OCI-LY1 (cell line): ENCODE measurements at regions not wholly inside any gene's neighbourhood (a gene's known extent, or its start where the extent isn't known, plus 50 kb on each side); places are given as distances from the start of the nearest gene placed in this dataset.

Experiments used
- H2AFZ ChIP-seq: fragments of 200-600 bp; sonication (generic), shearing (Covaris generic); 2 replicates; pipeline ENCODE4 v1.6.0; 2014; ENCODE audit warnings: antibody characterized with exemption, mild to moderate bottlenecking, low read length
- H3F3A ChIP-seq: fragments of 200-600 bp; sonication (generic), shearing (Covaris generic); 2 replicates; pipeline ENCODE4 v1.6.0; 2014; ENCODE audit warnings: mild to moderate bottlenecking, antibody characterized with exemption, low read length, moderate library complexity; ENCODE audit not compliant: insufficient read depth
- H3K27ac ChIP-seq: fragments of 200-600 bp; sonication (generic); 2 replicates; pipeline ENCODE4 v1.5.1; 2014; ENCODE audit warnings: low read length, mixed run types, mild to moderate bottlenecking, low read depth; ENCODE audit not compliant: poor library complexity, severe bottlenecking
- H3K27me3 ChIP-seq: fragments of 200-600 bp; sonication (generic); 2 replicates; pipeline ENCODE4 v1.6.0; 2014; ENCODE audit warnings: antibody characterized with exemption, mild to moderate bottlenecking, low read length, moderate library complexity; ENCODE audit not compliant: insufficient read depth
- H3K36me3 ChIP-seq: fragments of 200-600 bp; sonication (generic); 2 replicates; pipeline ENCODE4 v1.6.1; 2014; ENCODE audit warnings: mild to moderate bottlenecking, antibody characterized with exemption, low read length, moderate library complexity, mixed read lengths; ENCODE audit not compliant: insufficient read depth
- H3K4me1 ChIP-seq: fragments of 200-600 bp; sonication (generic); 2 replicates; pipeline ENCODE4 v1.5.1; 2014; ENCODE audit warnings: mild to moderate bottlenecking, low read length, moderate library complexity; ENCODE audit not compliant: insufficient read depth, severe bottlenecking
- H3K4me2 ChIP-seq: fragments of 200-600 bp; sonication (generic), shearing (Covaris generic); 2 replicates; pipeline ENCODE4 v1.6.1; 2014; ENCODE audit warnings: low read length
- H3K4me3 ChIP-seq: fragments of 200-600 bp; sonication (generic); 2 replicates; pipeline ENCODE4 v1.5.1; 2014; ENCODE audit warnings: low read length, low read depth, mild to moderate bottlenecking, mixed read lengths; ENCODE audit not compliant: poor library complexity, severe bottlenecking
- H3K79me2 ChIP-seq: fragments of 200-600 bp; shearing (Covaris generic); 2 replicates; pipeline ENCODE4 v1.6.1; 2016; ENCODE audit warnings: mixed run types, low read length, mixed read lengths; ENCODE audit not compliant: insufficient read depth
- H3K9ac ChIP-seq: fragments of 200-600 bp; sonication (generic), shearing (Covaris generic); 2 replicates; pipeline ENCODE4 v1.6.1; 2014; ENCODE audit warnings: mild to moderate bottlenecking, low read length, mixed read lengths
- H3K9me2 ChIP-seq: fragments of 200-600 bp; sonication (generic), shearing (Covaris generic); 2 replicates; pipeline ENCODE4 v1.6.1; 2014; ENCODE audit warnings: low read depth, mild to moderate bottlenecking, low read length, mixed read lengths
- H3K9me3 ChIP-seq: fragments of 200-600 bp; shearing (Covaris generic); 2 replicates; pipeline ENCODE4 v1.6.1; 2014; ENCODE audit warnings: low read length, mixed read lengths
- H4K20me1 ChIP-seq: fragments of 200-600 bp; sonication (generic), shearing (Covaris generic); 2 replicates; pipeline ENCODE4 v1.6.0; 2016; ENCODE audit warnings: mild to moderate bottlenecking, low read length; ENCODE audit not compliant: insufficient read depth
- EZH2 ChIP-seq: fragments of 200-600 bp; sonication (generic), shearing (Covaris generic); IDR thresholded peaks from 2 replicates; pipeline ENCODE4 v1.8.0; 2017; ENCODE audit warnings: borderline replicate concordance, mixed run types, mild to moderate bottlenecking, antibody characterized with exemption, low read length, moderate library complexity, mixed read lengths
- TF ChIP-seq, protein P1 (sequence below): fragments of 200-600 bp; sonication (generic), shearing (Covaris generic); IDR thresholded peaks from 2 replicates; pipeline ENCODE4 v1.5.1; 2017; ENCODE audit warnings: mild to moderate bottlenecking, antibody characterized with exemption, low read length, moderate library complexity, mixed read lengths

DNA sequence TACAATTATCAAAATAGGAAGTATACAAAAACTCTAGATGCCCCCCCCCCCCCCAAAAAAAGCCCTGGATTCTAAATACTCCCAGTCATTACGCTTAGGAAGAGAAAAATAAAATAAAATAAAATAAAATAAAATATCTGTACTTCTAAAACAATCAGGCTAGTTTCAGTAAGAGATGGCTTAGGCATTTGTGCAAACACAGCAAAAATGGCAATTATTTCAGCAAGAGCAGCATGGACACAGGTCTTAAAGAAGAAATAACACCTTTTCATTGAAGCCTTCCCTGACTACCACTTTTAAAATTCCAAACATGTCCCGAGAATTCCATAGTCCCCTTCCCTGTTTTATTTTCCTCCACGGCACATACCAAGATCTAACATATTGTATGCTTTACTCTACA, 218.6 kb upstream of the POU5F2 start:
- no peaks in the 10 kb centered on the region for H3K79me2 ChIP-seq
- H3K36me3 ChIP-seq: no peaks in the 10 kb centered on the region
- H3K9ac ChIP-seq: no peak overlapping the region
- H3K27ac ChIP-seq: no peak overlapping the region
- no peaks in the 10 kb centered on the region for H3F3A ChIP-seq
- no peak overlapping the region for H2AFZ ChIP-seq
- H4K20me1 ChIP-seq: no peaks in the 10 kb centered on the region
- no peaks in the 10 kb centered on the region for H3K4me1 ChIP-seq
- H3K4me2 ChIP-seq: no peak overlapping the region
- H3K27me3 ChIP-seq: no peaks in the 10 kb centered on the region
- no peaks in the 10 kb centered on the region for H3K9me3 ChIP-seq
- TF ChIP-seq, protein P1, sequence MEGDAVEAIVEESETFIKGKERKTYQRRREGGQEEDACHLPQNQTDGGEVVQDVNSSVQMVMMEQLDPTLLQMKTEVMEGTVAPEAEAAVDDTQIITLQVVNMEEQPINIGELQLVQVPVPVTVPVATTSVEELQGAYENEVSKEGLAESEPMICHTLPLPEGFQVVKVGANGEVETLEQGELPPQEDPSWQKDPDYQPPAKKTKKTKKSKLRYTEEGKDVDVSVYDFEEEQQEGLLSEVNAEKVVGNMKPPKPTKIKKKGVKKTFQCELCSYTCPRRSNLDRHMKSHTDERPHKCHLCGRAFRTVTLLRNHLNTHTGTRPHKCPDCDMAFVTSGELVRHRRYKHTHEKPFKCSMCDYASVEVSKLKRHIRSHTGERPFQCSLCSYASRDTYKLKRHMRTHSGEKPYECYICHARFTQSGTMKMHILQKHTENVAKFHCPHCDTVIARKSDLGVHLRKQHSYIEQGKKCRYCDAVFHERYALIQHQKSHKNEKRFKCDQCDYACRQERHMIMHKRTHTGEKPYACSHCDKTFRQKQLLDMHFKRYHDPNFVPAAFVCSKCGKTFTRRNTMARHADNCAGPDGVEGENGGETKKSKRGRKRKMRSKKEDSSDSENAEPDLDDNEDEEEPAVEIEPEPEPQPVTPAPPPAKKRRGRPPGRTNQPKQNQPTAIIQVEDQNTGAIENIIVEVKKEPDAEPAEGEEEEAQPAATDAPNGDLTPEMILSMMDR: no peak
- no peak for TF ChIP-seq EZH2
- no peaks in the 10 kb centered on the region for H3K9me2 ChIP-seq
- no peak overlapping the region for H3K4me3 ChIP-seq

DNA sequence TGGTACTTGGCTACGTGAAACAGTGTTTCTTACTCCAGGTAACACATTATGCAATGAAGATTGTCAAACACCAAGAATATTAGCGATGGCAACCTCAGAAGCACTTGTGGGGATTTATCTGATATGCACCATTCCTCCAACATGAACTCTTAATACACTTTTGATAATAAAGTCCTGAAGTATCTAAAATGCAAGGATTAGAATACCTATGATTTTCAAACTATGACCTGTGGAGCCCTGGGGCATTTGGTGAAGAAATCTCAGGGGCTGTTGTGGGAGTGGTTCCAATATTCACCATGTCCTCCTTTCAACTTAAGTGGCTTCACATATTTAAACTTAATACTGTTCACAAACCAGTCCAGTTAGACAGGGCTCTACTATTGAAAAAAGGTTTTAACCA, 214.6 kb upstream of the POU5F2 start:
- Histone ChIP-seq H2AFZ (no peak overlapping the region), H3K36me3 (no peaks in the 10 kb centered on the region), H3K4me1 (no peaks in the 10 kb centered on the region), H3K27ac (no peak overlapping the region), H3F3A (no peaks in the 10 kb centered on the region), H3K27me3 (no peaks in the 10 kb centered on the region), H3K79me2 (no peaks in the 10 kb centered on the region), H3K9me2 (no peaks in the 10 kb centered on the region), H3K9me3 (no peaks in the 10 kb centered on the region), H3K4me3 (no peak overlapping the region), H3K9ac (no peak overlapping the region), H4K20me1 (no peaks in the 10 kb centered on the region), H3K4me2 (no peak overlapping the region)
- no peak for TF ChIP-seq EZH2

DNA sequence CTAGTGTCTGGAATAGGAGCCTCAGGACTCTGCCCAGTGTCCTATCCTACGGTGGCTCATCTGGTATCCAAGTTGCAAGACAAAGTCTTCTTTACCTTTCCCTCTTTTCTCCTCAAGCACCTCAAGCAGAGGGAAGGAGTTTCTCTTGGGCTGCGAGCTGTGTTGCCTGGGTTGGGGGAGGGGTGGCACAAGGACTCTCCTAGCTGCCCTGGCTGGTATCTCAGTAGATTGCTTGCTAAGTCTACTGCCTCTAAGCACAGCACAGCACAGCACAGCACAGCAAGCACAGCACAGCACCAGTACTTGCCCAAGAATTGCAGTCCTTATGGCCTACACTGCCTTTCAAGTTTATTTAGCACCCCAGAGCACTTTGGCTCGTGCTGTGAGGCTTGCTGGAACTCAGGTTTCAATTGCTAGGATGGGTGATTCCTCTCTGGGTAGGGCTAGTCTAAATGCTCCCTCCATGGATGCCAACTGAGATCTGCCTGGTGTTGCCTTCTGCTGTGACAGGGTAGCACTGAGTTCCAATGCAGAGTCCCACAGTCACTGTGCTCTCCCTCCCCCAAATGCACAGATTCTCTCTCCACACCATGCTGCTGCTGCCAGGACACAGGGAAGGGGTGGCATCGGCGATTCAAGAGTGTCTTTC, 213.1 kb upstream of the POU5F2 start:
- no peak overlapping the region for H3K27ac ChIP-seq
- no peaks in the 10 kb centered on the region for H3K9me3 ChIP-seq
- no peaks in the 10 kb centered on the region for H3F3A ChIP-seq
- H3K4me1 ChIP-seq: no peaks in the 10 kb centered on the region
- no peak overlapping the region for H3K4me2 ChIP-seq
- no peak overlapping the region for H3K4me3 ChIP-seq
- no peaks in the 10 kb centered on the region for H4K20me1 ChIP-seq
- H3K9me2 ChIP-seq: no peaks in the 10 kb centered on the region
- TF ChIP-seq, protein P1: no peak
- TF ChIP-seq EZH2: no peak
- no peaks in the 10 kb centered on the region for H3K36me3 ChIP-seq
- no peak overlapping the region for H2AFZ ChIP-seq
- no peak overlapping the region for H3K9ac ChIP-seq
- no peaks in the 10 kb centered on the region for H3K79me2 ChIP-seq
- no peaks in the 10 kb centered on the region for H3K27me3 ChIP-seq

DNA sequence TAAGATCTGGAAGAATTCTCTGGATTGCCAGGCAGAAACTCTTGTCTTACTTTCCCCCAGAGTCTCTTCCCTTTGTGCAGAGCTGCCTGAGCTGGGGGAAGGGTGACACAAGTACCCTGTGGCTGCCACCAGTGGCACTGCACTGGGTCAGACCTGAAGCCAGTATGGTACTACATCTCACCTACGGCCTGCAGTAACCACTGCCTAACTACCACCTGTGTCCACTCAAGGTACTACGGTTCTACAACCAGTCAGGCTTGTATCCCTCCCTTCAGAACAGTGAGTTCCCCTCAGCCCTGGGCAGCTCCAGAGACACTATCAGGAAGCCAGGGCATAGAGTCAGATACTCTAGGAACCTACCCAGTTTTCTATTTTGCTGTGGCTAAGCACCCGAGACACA, 212.0 kb upstream of the POU5F2 start:
- Histone ChIP-seq H3K36me3 (no peaks in the 10 kb centered on the region), H2AFZ (no peak overlapping the region), H3K4me1 (no peaks in the 10 kb centered on the region), H3K9me2 (no peaks in the 10 kb centered on the region), H3K9ac (no peak overlapping the region), H3F3A (no peaks in the 10 kb centered on the region), H3K79me2 (no peaks in the 10 kb centered on the region), H3K27me3 (no peaks in the 10 kb centered on the region), H4K20me1 (no peaks in the 10 kb centered on the region), H3K4me2 (no peak overlapping the region), H3K27ac (no peak overlapping the region), H3K9me3 (no peaks in the 10 kb centered on the region), H3K4me3 (no peak overlapping the region)
- TF ChIP-seq, protein P1: no peak
- no peak for TF ChIP-seq EZH2
